IPS-18c (cell line): ENCODE measurements at regions not wholly inside any gene's neighbourhood (a gene's known extent, or its start where the extent isn't known, plus 50 kb on each side); places are given as distances from the start of the nearest gene placed in this dataset.

Experiments used
- H3K4me3 ChIP-seq: 2 replicates; pipeline ENCODE4 v1.7.0; 2013; ENCODE audit warnings: low read depth, mild to moderate bottlenecking, low read length, moderate library complexity; ENCODE audit not compliant: insufficient read depth
- H3K9me3 ChIP-seq: one replicate; pipeline ENCODE4 v1.6.1; 2013; ENCODE audit warnings: mild to moderate bottlenecking, low read length, moderate library complexity; ENCODE audit not compliant: control insufficient read depth, insufficient read depth

DNA sequence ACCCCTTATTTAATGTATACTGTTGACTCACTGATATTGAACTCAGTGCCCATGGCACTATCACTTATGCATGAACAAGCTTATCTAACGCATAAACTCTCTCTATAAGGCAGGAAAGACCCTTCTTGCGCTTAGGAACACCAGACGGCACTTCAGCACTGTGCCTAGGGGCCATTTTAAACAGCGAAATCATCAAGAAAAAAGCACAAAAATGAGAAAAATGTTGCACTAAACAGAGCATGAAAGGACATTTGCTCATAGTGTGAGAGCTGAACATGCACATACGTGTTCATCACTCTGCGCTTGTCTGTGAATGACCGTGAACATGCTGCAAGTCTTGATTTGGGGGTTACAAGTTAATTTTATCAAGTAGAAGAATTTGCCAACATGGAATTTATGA lies 109.6 kb downstream of the WDR11 start:
- Histone ChIP-seq H3K9me3 (no peaks in the 10 kb centered on the region), H3K4me3 (no peak overlapping the region)

- peaks cover 2% of the 10 kb centered on the region for H3K9me3 ChIP-seq
- no peak overlapping the region for H3K4me3 ChIP-seq
Observed at GRCh38 chr10:120961795-120962755, 110.9 kb downstream of the WDR11 start.

- Histone ChIP-seq H3K4me3 (no peak overlapping the region), H3K9me3 (peaks cover 2% of the 10 kb centered on the region)
Observed at GRCh38 chr10:120962756-120963593, 111.8 kb downstream of the WDR11 start.

DNA sequence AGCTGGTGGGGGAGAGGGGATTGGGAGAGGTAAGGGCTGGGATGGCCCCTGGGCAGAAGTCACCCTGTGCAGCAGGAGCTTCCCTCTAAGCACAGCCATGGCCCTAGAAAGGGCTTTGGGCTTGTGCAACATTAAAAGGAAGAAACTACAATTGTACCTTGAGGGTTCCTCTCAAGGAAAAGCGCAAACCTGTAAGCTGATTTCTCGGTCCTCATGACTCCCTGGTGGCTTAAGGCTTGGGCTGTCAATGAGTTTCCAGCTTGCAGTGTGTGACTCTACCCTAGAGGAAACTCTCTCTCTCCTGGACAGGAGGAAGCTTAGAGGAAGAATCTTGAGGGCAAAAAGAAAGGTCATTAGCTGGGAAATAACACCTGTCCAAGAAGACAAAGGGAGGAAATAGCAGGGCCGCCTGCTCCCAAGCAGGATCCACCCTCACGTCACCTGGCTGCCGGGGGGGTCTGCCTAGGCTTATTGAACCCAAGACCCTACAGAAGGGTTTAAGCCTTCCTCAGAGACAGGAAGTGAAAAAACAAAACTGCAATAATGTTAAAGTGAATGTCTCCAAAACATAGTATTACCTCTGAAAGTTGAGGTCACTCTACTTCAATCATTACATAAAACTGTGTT lies 112.5 kb downstream of the WDR11 start:
- H3K9me3 ChIP-seq: peaks cover 2% of the 10 kb centered on the region
- no peak overlapping the region for H3K4me3 ChIP-seq

- Histone ChIP-seq H3K9me3 (peaks cover 2% of the 10 kb centered on the region), H3K4me3 (no peak overlapping the region)
Observed at GRCh38 chr10:120966657-120967045, 115.5 kb downstream of the WDR11 start.

DNA sequence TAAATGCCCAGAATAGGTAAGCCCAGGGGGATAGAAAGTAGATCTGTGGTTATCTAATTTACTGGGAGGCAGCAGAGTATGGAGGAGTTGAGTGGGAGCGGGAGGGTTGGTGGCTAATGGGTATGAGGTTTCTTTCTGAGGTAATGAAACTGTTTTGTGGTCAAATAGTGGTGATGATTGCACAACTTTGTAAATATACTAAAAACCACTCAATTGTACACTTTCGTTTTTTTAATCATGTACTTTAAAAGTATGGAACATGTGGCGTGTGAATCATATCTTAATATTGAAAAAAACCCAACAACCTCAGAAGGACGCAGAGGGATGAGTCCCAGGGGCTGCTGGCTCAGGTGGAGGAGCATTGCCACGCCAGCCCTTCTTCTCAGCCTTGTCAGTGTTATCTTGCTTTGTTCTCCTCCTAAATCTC lies 118.1 kb downstream of the WDR11 start:
- Histone ChIP-seq H3K4me3 (no peak overlapping the region), H3K9me3 (peaks cover 2% of the 10 kb centered on the region)

GRCh38 chr10:120970595-120971529 lies 119.7 kb downstream of the WDR11 start:
- Histone ChIP-seq H3K9me3 (peaks cover 2% of the 10 kb centered on the region), H3K4me3 (no peak overlapping the region)

GRCh38 chr10:120971671-120972070 lies 120.5 kb downstream of the WDR11 start:
- Histone ChIP-seq H3K9me3 (no peaks in the 10 kb centered on the region), H3K4me3 (no peak overlapping the region)

DNA sequence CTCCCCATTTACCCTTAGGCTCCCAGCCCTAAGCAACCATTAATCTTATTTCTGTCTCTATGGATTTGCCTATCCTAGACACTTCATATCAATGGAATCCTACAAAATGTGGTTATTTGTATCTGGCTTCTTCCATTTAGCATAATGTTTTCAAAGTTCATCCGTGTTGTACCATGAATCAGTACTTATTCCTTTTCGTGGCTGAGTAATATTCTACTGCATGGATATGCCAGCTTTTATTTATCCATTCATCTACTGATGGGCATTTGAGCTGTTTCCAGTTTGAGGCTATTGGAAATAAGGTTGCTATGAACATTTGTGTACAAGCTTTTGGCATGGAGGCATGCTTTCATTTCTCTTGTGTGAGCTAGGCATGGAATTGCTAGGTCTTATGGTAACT lies 121.1 kb downstream of the WDR11 start:
- H3K9me3 ChIP-seq: no peaks in the 10 kb centered on the region
- no peak overlapping the region for H3K4me3 ChIP-seq

GRCh38 chr10:120975072-120975867 lies 124.1 kb downstream of the WDR11 start:
- no peak overlapping the region for H3K4me3 ChIP-seq
- no peaks in the 10 kb centered on the region for H3K9me3 ChIP-seq

DNA sequence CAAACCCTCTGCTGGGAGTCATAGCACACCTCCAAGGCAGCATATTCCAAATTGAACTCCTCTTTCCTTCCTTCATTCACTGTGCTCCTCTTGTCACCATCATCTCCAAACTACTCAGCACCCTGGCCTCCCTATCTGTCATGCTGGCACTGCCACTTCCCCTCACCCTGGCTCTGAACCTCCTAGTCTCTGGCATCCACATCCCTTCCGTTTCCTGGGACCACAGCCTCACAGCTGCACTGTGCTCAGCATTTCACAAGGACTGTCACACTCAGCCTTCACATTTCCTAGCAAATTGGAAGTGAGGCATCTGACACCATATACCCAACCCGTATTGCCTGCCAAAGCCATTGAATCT lies 124.7 kb downstream of the WDR11 start:
- Histone ChIP-seq H3K9me3 (no peaks in the 10 kb centered on the region), H3K4me3 (no peak overlapping the region)

- H3K9me3 ChIP-seq: no peaks in the 10 kb centered on the region
- H3K4me3 ChIP-seq: no peak overlapping the region
Observed at GRCh38 chr10:120977897-120978296, 126.7 kb downstream of the WDR11 start.

DNA sequence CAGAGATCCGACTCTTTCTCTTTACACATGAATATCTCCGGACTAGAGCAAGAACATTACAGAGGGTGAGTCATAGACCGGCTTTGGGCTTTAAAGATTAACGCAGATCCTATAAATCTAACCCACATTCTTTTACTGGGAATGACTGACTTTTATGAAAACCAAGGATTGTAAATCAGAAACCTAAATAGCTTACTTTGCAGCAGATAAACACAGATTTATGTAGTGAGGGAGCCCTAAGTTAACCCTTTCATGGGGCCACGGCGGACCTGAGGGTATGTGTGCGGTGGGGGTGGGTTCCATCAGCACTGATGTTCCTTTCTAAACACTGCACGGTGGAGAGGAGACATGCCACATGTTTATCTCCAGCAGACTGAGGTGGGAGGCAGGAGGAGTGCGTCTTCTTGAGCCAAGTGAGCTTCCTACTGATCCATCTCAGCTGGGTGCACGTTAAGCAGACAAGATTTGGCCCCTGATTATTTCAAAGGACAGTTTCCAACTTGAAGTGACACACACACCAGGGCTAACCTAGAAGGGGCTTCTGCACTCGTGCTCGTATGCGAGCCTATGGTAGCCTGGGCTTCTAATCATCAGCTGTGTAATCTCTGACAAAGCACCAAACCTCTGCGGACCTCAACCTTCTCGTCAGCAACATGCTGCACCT lies 127.6 kb downstream of the WDR11 start:
- H3K4me3 ChIP-seq: peak overlapping the region; percentile 46; the same call in 1 of the 2 replicates
- no peaks in the 10 kb centered on the region for H3K9me3 ChIP-seq

GRCh38 chr10:120979435-120980278 lies 128.5 kb downstream of the WDR11 start:
- Histone ChIP-seq H3K9me3 (no peaks in the 10 kb centered on the region), H3K4me3 (peak overlapping the region; percentile 46)
